Thymus (tissue), 11 donors: ENCODE measurements at regions not wholly inside any gene's neighbourhood (a gene's known extent, or its start where the extent isn't known, plus 50 kb on each side); places are given as distances from the start of the nearest gene placed in this dataset.

ENCODE experiments used
- DNase-seq, 9 donors: peaks; one replicate each; pipeline ENCODE4 v3.0.0-alpha.2; 2013; ENCODE audit warnings: low spot score in 9 of 9, low read depth in 6 of 9, missing footprints in 1 of 9
- H3K27ac ChIP-seq, 2 donors: one replicate each; pipeline ENCODE4 v1.5.1; 2013; ENCODE audit warnings: control low read depth in 1 of 2, low read depth in 1 of 2, low read length in 1 of 2, mild to moderate bottlenecking in 1 of 2, moderate library complexity in 1 of 2
- H3K27me3 ChIP-seq, 2 donors: one replicate each; pipeline ENCODE4 v1.5.1; 2013; ENCODE audit warnings: low read length in 1 of 2; ENCODE audit not compliant: control insufficient read depth in 2 of 2, insufficient read depth in 1 of 2
- H3K36me3 ChIP-seq, 2 donors: one replicate each; pipeline ENCODE4 v1.5.1; 2013; ENCODE audit warnings: low read length in 1 of 2, mild to moderate bottlenecking in 1 of 2, moderate library complexity in 1 of 2; ENCODE audit not compliant: control insufficient read depth in 2 of 2, insufficient read depth in 2 of 2
- H3K4me1 ChIP-seq, 2 donors: one replicate each; pipeline ENCODE4 v1.5.1; 2013; ENCODE audit warnings: low read length in 2 of 2; ENCODE audit not compliant: control insufficient read depth in 2 of 2, insufficient read depth in 2 of 2
- H3K4me3 ChIP-seq, 2 donors: one replicate each; pipeline ENCODE4 v1.5.1; 2013; ENCODE audit warnings: low read length in 2 of 2, control low read depth in 1 of 2, mild to moderate bottlenecking in 1 of 2
- H3K9me3 ChIP-seq, 2 donors: one replicate each; pipeline ENCODE4 v1.5.1; 2013; ENCODE audit warnings: low read length in 1 of 2, mild to moderate bottlenecking in 1 of 2; ENCODE audit not compliant: control insufficient read depth in 2 of 2, insufficient read depth in 1 of 2
- WGBS: extraction: QIAGEN DNeasy Blood & Tissue Kit; methylation state at CpG from one replicate; pipeline ENCODE4 v1.1.7; 2013; 5-methylcytosine and 5-hydroxymethylcytosine counted together
- donor health status: healthy.

GRCh38 chr10:56874950-56875349 is 513.9 kb upstream of the ZWINT start:
- no peak for DNase-seq
- H3K27ac ChIP-seq, result no peak overlapping the region
- no peaks in the 10 kb centered on the region for H3K4me1 ChIP-seq
- H3K27me3 ChIP-seq, result no peaks in the 10 kb centered on the region
- H3K36me3 ChIP-seq, result no peaks in the 10 kb centered on the region
- WGBS, result 84% methylated on average over 1 of the region's 1 CpG
- no peak overlapping the region for H3K4me3 ChIP-seq
- no peaks in the 10 kb centered on the region for H3K9me3 ChIP-seq

DNA sequence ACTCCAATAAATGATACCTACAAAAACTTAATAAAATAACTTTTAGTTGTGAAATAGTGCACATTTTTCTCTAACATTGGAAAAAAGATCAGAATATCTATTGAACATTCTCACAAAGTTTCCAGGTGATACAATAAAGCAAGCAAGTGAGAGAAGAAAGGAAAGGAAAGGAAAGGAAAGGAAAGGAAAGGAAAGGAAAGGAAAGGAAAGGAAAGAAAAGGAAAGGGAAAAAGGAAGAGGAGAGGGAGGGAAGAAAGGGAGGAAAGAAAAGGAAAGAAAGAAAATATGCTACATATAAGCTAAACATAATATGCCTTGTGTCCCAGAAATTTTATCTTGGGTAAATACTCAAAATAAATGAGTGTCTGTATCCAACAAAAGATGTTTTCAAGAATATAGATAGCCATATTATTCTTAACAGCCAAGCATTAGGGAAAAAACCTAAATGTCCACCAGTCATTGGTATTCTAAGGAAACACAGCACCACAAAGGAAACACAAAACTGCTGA is 510.2 kb upstream of the ZWINT start:
- Histone ChIP-seq H3K36me3 (no peaks in the 10 kb centered on the region), H3K4me3 (no peak overlapping the region), H3K4me1 (no peaks in the 10 kb centered on the region), H3K9me3 (no peaks in the 10 kb centered on the region), H3K27ac (no peak overlapping the region), H3K27me3 (no peaks in the 10 kb centered on the region)
- no peak for DNase-seq

DNA sequence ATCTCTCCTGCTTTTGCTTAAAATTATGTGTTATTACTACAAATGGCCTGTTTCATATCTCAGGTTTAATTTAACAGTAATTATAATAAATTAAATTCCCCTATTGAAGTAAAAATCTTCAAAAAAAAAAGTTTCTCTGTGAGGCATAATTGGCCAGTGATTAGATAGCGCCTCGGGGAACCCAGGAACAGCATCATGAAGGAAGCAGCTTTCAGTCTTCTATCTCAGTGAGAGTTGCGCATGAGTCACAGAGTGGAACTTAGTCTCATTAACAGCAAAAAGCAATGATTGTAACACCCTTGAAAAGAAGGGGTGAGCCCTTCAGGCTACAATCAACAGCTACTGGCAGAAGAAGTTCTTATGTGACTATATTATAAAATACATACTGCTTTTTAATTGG is 506.2 kb upstream of the ZWINT start:
- H3K4me3 ChIP-seq, result no peak overlapping the region
- no peak overlapping the region for H3K27ac ChIP-seq
- no peaks in the 10 kb centered on the region for H3K36me3 ChIP-seq
- WGBS, result 90% methylated on average over 3 of the region's 3 CpGs
- DNase-seq, result no peak
- H3K4me1 ChIP-seq, result no peaks in the 10 kb centered on the region
- H3K9me3 ChIP-seq, result no peaks in the 10 kb centered on the region
- H3K27me3 ChIP-seq, result no peaks in the 10 kb centered on the region

GRCh38 chr10:56856569-56856968 is 495.5 kb upstream of the ZWINT start:
- no peaks in the 10 kb centered on the region for H3K36me3 ChIP-seq
- H3K27ac ChIP-seq, result no peak overlapping the region
- WGBS, result 89% methylated on average over 2 of the region's 2 CpGs
- no peak overlapping the region for H3K4me3 ChIP-seq
- no peak for DNase-seq
- H3K4me1 ChIP-seq, result no peaks in the 10 kb centered on the region
- no peaks in the 10 kb centered on the region for H3K27me3 ChIP-seq
- H3K9me3 ChIP-seq, result no peaks in the 10 kb centered on the region

GRCh38 chr10:56844978-56845529 is 484.0 kb upstream of the ZWINT start:
- 87% methylated on average over 6 of the region's 6 CpGs for WGBS
- no peaks in the 10 kb centered on the region for H3K27me3 ChIP-seq

GRCh38 chr10:56836659-56837058 is 475.6 kb upstream of the ZWINT start:
- no peaks in the 10 kb centered on the region for H3K36me3 ChIP-seq
- no peaks in the 10 kb centered on the region for H3K4me1 ChIP-seq
- H3K9me3 ChIP-seq, result no peaks in the 10 kb centered on the region
- H3K4me3 ChIP-seq, result no peak overlapping the region
- H3K27me3 ChIP-seq, result no peaks in the 10 kb centered on the region
- no peak overlapping the region for H3K27ac ChIP-seq
- no peak for DNase-seq

More at GRCh38 chr10:56844978-56845529, 484.0 kb upstream of the ZWINT start:
- H3K9me3 ChIP-seq, result no peaks in the 10 kb centered on the region
- DNase-seq, result no peak
- no peaks in the 10 kb centered on the region for H3K36me3 ChIP-seq
- no peaks in the 10 kb centered on the region for H3K4me1 ChIP-seq
- H3K4me3 ChIP-seq, result no peak overlapping the region
- H3K27ac ChIP-seq, result no peak overlapping the region

DNA sequence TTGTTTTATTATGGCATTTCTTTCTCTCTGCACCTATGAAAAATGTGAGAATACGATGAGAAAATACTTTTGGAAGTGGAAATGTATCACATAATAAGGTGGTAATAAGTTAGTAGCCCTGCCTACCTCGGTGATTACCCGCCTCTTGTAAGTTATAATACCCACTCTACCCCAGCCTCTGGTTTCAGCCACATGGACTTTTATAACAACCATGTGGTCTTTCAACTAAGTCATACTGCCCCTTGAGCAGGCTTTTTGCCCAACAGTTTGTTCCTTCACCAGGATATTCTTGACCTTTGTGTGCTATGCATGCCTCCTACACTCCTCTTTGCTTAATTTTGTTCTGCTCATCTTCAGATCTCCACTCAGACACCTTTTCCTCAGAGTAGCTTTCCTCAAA is 470.6 kb upstream of the ZWINT start:
- no peaks in the 10 kb centered on the region for H3K36me3 ChIP-seq
- H3K27ac ChIP-seq, result no peak overlapping the region
- WGBS, result 58% methylated on average over 3 of the region's 3 CpGs
- no peak overlapping the region for H3K4me3 ChIP-seq
- no peaks in the 10 kb centered on the region for H3K27me3 ChIP-seq
- no peaks in the 10 kb centered on the region for H3K4me1 ChIP-seq
- DNase-seq, result no peak
- H3K9me3 ChIP-seq, result no peaks in the 10 kb centered on the region

DNA sequence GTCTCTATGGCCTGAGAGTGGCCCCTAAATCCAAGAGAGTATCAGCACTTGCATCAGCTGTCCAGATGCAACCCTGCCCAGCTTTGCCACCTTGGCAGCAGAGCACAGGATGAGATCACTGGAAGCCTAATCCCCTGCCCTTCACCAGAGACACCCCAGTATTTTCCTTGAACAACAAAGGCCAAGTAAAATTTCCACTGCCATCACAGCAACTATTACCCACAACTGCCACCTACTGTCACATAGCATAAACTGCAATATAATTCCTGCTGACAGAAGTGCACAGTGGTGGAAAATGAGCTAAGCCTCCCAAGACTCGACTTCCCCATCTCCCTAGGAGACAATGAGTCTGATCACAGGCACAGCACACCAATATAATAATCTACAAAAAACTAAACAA is 462.8 kb upstream of the ZWINT start:
- 57% methylated on average over 1 of the region's 1 CpG for WGBS
- H3K27ac ChIP-seq, result no peak overlapping the region
- no peaks in the 10 kb centered on the region for H3K27me3 ChIP-seq
- H3K36me3 ChIP-seq, result no peaks in the 10 kb centered on the region
- no peaks in the 10 kb centered on the region for H3K4me1 ChIP-seq
- DNase-seq, result no peak
- no peak overlapping the region for H3K4me3 ChIP-seq
- peaks cover 1 to 21% of the 10 kb centered on the region in 2 donors for H3K9me3 ChIP-seq

DNA sequence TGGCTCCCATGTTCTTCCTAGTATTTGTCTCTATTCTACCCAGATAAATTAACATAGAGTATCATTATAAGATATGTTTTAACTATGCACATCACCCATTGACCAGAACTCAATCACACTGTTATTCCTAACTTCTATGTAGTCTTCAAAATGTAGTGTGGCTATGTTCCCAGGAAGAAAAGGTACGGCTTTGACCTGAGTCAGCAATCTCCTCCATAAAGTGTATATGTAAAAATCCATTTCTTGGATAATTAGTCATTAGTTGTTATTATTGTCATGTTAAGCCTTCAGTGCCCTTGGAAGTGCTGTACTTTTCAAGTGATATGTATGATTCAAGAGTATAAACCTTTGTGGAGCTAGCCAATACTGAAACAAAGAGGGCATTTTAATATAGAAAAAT is 444.0 kb upstream of the ZWINT start:
- Histone ChIP-seq H3K36me3 (no peaks in the 10 kb centered on the region), H3K27me3 (no peaks in the 10 kb centered on the region), H3K4me1 (no peaks in the 10 kb centered on the region), H3K27ac (no peak overlapping the region), H3K9me3 (peaks cover 0 to 6% of the 10 kb centered on the region in 2 donors), H3K4me3 (no peak overlapping the region)
- no peak for DNase-seq
- WGBS, result 27% methylated on average over 1 of the region's 1 CpG

DNA sequence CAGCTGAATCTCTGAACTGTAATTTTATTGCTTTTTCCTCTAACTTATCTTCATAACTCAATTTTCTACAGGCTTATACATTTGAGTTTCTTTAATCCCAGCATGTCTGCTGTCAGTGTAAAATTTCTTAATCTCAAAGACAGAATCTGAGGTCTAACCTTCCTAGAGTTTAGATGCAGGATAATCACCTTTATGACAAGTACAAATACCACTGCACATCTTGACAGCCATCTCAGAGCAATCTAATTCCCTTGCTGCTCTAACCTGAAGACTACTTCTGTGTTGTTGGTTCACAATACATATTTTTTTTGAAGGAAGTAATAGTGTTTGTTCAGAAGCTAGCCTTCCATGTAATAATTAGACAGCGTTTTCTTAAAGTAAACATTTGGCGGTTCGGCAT is 424.2 kb upstream of the ZWINT start:
- H3K27me3 ChIP-seq, result no peaks in the 10 kb centered on the region
- 63% methylated on average over 3 of the region's 3 CpGs for WGBS

More for the DNA sequence above, 424.2 kb upstream of the ZWINT start:
- Histone ChIP-seq H3K27ac (no peak overlapping the region), H3K36me3 (no peaks in the 10 kb centered on the region), H3K9me3 (no peaks in the 10 kb centered on the region), H3K4me3 (no peak overlapping the region), H3K4me1 (no peaks in the 10 kb centered on the region)
- DNase-seq, result no peak
